ENCODE measurements at regions not wholly inside any gene's neighbourhood (a gene's known extent, or its start where the extent isn't known, plus 50 kb on each side); places are given as distances from the start of the nearest gene placed in this dataset.

GRCh38 chr13:79011179-79011578 lies 352.2 kb upstream of the OBI1 start:
- TF ChIP-seq REST (IDR thresholded peaks at IDR 0.05; ENCODE audit: insufficient read depth in 1 of 2, low read depth in 2 of 2, low read length in 1 of 2): no peak
- no peak for TF ChIP-seq TCF7L2 (IDR thresholded peaks at IDR 0.05; ENCODE audit: low read depth, low read length)
- no peak for TF ChIP-seq CTCF (IDR thresholded peaks at IDR 0.05)
- Histone ChIP-seq H3K4me1 (ENCODE audit: control insufficient read depth, insufficient read depth, low read length) (no peaks in the 10 kb centered on the region), H3K9me3 (ENCODE audit: control insufficient read depth, insufficient read depth, low read depth, low read length) (no peaks in the 10 kb centered on the region), H3K4me3 (ENCODE audit: low read depth in 2 of 2, low read length in 2 of 2) (no peak overlapping the region), H3K27ac (ENCODE audit: low read length) (no peak overlapping the region), H3K27me3 (ENCODE audit: control insufficient read depth, insufficient read depth, low read length) (no peaks in the 10 kb centered on the region), H3K36me3 (ENCODE audit: control insufficient read depth, insufficient read depth, low read length) (no peaks in the 10 kb centered on the region)
- no TSS peak for BruUV-seq (replicated peaks)
- CTCF ChIA-PET: no interaction called here
- POLR2A ChIA-PET: no interaction called here
- intact Hi-C loops (cut with micrococcal nuclease; ENCODE audit: unreplicated experiment): no loop called here
- DNase-seq (ENCODE audit: low read depth, low spot score) (no peak), ATAC-seq (no peak)
- in situ Hi-C loops (cut with HindIII; ENCODE audit: low pct_unique_long_range_greater_than_20kb, low sequenced_read_pairs): no loop called here

DNA sequence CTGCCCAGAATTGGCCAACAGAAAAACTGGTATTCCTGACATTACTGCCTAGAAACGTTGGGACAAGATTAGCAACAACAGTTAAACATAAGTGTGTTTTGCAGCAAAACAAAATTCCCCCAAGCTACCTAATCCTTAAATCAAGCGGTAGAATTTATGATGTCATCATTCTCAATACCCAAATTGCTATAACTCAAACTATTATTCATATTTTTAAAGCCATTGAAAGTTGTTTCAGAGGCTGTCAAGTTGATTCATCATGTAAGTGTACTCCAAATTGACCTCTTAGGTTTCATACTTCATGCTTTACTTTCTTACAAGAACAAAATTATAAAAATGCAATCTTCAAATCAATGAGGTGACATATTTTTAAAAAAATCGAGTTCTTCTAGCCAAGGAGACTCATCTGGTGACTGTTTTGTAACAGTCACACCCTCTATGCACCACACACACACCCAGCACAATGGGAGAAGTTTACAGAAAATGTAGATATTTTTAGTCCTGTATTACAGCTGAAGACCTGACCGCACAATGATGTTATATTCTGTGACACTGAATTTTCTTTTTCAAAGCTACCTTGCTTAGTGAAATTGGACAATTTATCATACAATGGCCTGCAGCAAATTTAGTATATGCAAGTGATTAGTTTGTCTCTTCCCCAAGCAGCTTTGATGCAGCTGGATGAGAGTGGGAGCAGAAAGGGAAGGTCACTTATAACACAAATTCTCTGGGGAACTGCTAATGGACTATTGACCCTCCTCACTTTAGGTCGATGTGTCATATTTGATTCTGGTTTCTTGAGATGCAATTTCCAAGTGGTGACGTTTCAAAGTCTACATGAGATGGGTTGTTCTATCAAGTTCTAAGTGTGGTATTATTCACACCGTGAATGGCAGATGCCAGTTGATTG lies 345.3 kb upstream of the OBI1 start:
- in situ Hi-C loops (cut with HindIII; ENCODE audit: low pct_unique_long_range_greater_than_20kb, low sequenced_read_pairs): no loop called here
- Histone ChIP-seq H3K9me3 (ENCODE audit: control insufficient read depth, insufficient read depth, low read depth, low read length) (no peaks in the 10 kb centered on the region), H3K4me1 (ENCODE audit: control insufficient read depth, insufficient read depth, low read length) (no peaks in the 10 kb centered on the region), H3K36me3 (ENCODE audit: control insufficient read depth, insufficient read depth, low read length) (no peaks in the 10 kb centered on the region), H3K27me3 (ENCODE audit: control insufficient read depth, insufficient read depth, low read length) (no peaks in the 10 kb centered on the region; the same call in 1 of the 2 replicates), H3K4me3 (ENCODE audit: low read depth in 2 of 2, low read length in 2 of 2) (no peak overlapping the region), H3K27ac (ENCODE audit: low read length) (no peak overlapping the region)
- intact Hi-C loops (cut with micrococcal nuclease; ENCODE audit: unreplicated experiment): no loop called here
- TF ChIP-seq CTCF (IDR thresholded peaks at IDR 0.05): no peak
- no peak for TF ChIP-seq POLR2AphosphoS5 (IDR thresholded peaks at IDR 0.05; ENCODE audit: low read depth, low read length)
- TF ChIP-seq TCF7L2 (IDR thresholded peaks at IDR 0.05; ENCODE audit: low read depth, low read length): no peak
- TF ChIP-seq SIN3A (IDR thresholded peaks at IDR 0.05; ENCODE audit: borderline replicate concordance, insufficient read depth, low read depth, low read length): no peak
- TF ChIP-seq REST (IDR thresholded peaks at IDR 0.05; ENCODE audit: insufficient read depth in 1 of 2, low read depth in 2 of 2, low read length in 1 of 2): no peak
- ChIA-PET CTCF (no interaction called here), POLR2A (no interaction called here)
- DNase-seq (ENCODE audit: low read depth, low spot score) (no peak), ATAC-seq (no peak)
- BruUV-seq (replicated peaks): no TSS peak

Measured in Panc1 (cell line).